ENCODE measurements at regions not wholly inside any gene's neighbourhood (a gene's known extent, or its start where the extent isn't known, plus 50 kb on each side); places are given as distances from the start of the nearest gene placed in this dataset.

GRCh38 chr22:27482402-27482801 lies 319.2 kb downstream of the MN1 start:
- no peak overlapping the region for H4K91ac ChIP-seq (ENCODE audit: insufficient read length, low read depth, low read length)
- no peak overlapping the region for H2BK5ac ChIP-seq (ENCODE audit: insufficient read length, low read length)
- DNase-seq, result no peak
- 0 out of 2 replicates have a peak overlapping the region, but pooled peaks have one; percentile 50 for H3K14ac ChIP-seq (ENCODE audit: insufficient read depth, low read length)
- no peak overlapping the region for H3K23ac ChIP-seq (ENCODE audit: insufficient read length, low read depth, low read length)
- no peak overlapping the region for H2AFZ ChIP-seq (ENCODE audit: low read length)
- no peak overlapping the region for H2AK5ac ChIP-seq (ENCODE audit: insufficient read length, low read length)
- no peak overlapping the region for H3K4me2 ChIP-seq (ENCODE audit: insufficient read depth, insufficient read length, low read length)
- H4K8ac ChIP-seq (replicated peaks; ENCODE audit: insufficient read length, low read depth, low read length), result no peak overlapping the region
- no peak overlapping the region for H3K4ac ChIP-seq (ENCODE audit: low read depth, low read length)
- no peaks in the 10 kb centered on the region for H3K79me1 ChIP-seq (ENCODE audit: insufficient read depth, low read depth, low read length, poor library complexity, severe bottlenecking)
- no peak for TF ChIP-seq CTCF (conservative IDR thresholded peaks at IDR 0.05)
- Mint-ChIP-seq H3K4me3 (no peak overlapping the region), H3K36me3 (ENCODE audit: insufficient read depth in 1 of 3, low read depth in 3 of 3) (peaks cover 0 to 4% (median 0%) of the 10 kb centered on the region in 3 experiments; a peak in 3 of 7 replicates), H3K27ac (peak overlapping the region in 1 of 3 experiments; percentile 27; a peak in 1 of 7 replicates), H3K27me3 (ENCODE audit: low read depth) (peaks cover 15% of the 10 kb centered on the region), H3K9me3 (peaks cover 3 to 6% of the 10 kb centered on the region in 2 experiments; a peak in 3 of 5 replicates), H3K4me1 (peaks cover 36 to 49% of the 10 kb centered on the region in 2 experiments)
- no peak overlapping the region for H3K9ac ChIP-seq (ENCODE audit: extremely low read depth, insufficient read length, low read length)
- H4K20me1 ChIP-seq (ENCODE audit: control insufficient read depth, insufficient read depth, insufficient read length), result no peaks in the 10 kb centered on the region
- no peak overlapping the region for H4K5ac ChIP-seq (ENCODE audit: insufficient read length, low read depth, low read length)
- H3K79me2 ChIP-seq (ENCODE audit: insufficient read depth, low read length), result no peaks in the 10 kb centered on the region
- H3T11ph ChIP-seq (ENCODE audit: low read length), result no peak overlapping the region
- WGBS (ENCODE audit: extremely low coverage, insufficient read length, low lambda C conversion rate), result no CpG with 5 or more reads among the region's 11 CpGs
- no peaks in the 10 kb centered on the region for H3K23me2 ChIP-seq (ENCODE audit: insufficient read length, low read depth, low read length, poor library complexity, severe bottlenecking)
- peaks cover 5% of the 10 kb centered on the region; the same call in 1 of the 2 replicates for H3K4me1 ChIP-seq (ENCODE audit: insufficient read depth, low read length)
- no peak overlapping the region for H3K27ac ChIP-seq (ENCODE audit: insufficient read length, low read depth, low read length)
- H2BK120ac ChIP-seq (ENCODE audit: low read depth, low read length, poor library complexity, severe bottlenecking), result no peak overlapping the region
- no peaks in the 10 kb centered on the region for H3K27me3 ChIP-seq (ENCODE audit: insufficient read depth, low read length)
- no peak overlapping the region for H2BK12ac ChIP-seq (ENCODE audit: insufficient read length, low read depth, low read length)
- H2BK20ac ChIP-seq (ENCODE audit: low read depth, low read length, poor library complexity, severe bottlenecking), result no peak overlapping the region
- no peak overlapping the region for H2BK15ac ChIP-seq (ENCODE audit: low read depth, low read length)
- H3K9me3 ChIP-seq (ENCODE audit: control insufficient read depth, low read depth, low read length), result no peaks in the 10 kb centered on the region
- no peak overlapping the region for H3K18ac ChIP-seq (ENCODE audit: insufficient read length, low read depth, low read length)
- H3K56ac ChIP-seq (ENCODE audit: insufficient read length, low read depth, low read length), result no peak overlapping the region
